Pulmonary artery endothelial cell (primary cell): ENCODE measurements at regions not wholly inside any gene's neighbourhood (a gene's known extent, or its start where the extent isn't known, plus 50 kb on each side); places are given as distances from the start of the nearest gene placed in this dataset.

Experiments used
- DNase-seq: peaks from one replicate; pipeline ENCODE4 v3.0.0-alpha.2; 2011; ENCODE audit warnings: low read depth, low spot score

DNA sequence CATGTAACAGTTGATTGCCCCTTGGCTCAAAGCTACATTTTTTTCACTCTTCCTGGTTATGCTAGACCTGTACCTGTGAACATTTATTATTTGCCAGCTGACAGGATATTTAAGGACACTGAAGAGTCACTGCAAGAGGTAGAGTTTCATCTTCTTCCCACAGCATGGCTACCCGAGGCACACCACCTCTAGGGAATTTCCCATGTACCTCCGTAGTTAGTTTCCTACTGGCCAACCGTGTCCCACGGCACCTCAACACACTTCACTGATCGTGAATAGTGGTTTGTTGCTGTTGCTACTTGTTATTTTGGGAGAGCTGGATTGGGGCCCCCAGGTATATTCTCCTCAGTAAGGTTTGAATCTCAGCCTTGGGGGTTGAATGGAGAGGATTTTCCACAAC, 648.6 kb downstream of the SEMA5A start:
- DNase-seq = no peak

DNA sequence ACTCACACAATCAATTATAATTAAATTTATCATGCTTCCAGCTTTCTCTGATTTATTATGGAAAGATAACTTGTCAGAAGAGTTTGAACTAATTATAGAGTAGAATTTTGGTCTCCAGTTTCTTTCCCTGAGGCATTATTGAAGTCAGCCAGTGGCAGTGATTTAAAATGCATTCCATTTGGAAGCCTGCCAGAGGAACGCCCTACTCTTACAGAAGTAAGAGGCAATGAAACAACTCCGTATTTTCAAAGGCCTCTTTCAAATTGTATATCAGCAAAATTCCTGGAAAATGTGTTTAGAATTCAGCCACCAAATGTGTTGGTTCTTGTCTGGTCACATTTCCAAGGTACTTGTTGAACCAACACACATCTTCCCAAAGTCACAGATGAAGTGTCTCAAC, 640.9 kb downstream of the SEMA5A start:
- no peak for DNase-seq

DNA sequence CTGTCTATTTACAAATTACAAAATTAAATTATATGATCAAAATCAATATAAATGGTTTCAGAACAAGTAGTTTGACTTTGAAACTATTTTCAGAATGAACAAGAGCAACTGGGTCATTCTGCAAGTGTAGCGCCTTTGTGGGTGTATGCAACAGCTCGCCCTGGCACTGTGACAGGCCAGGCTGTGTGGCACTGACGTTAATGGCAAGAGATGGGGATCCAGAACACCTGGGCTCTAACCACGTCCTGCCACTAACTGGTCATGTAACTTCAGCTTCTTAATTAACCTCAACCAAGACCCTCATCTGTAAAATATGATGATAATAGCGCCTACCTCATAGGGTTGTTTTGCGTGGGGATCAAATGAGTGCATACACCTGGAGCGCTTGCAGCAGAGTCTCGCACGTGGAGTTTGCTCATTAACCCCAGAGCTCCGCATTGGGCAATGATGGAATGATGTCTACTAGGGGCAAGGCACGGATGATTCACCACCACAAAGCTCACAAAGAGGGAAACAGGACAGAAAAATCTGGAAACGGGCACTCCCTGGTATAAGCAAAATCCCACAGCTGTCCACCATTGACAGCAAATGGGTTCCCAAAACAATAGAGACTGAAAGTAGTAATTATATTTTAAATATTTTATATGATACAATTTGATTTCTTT, 639.4 kb downstream of the SEMA5A start:
- DNase-seq = no peak

DNA sequence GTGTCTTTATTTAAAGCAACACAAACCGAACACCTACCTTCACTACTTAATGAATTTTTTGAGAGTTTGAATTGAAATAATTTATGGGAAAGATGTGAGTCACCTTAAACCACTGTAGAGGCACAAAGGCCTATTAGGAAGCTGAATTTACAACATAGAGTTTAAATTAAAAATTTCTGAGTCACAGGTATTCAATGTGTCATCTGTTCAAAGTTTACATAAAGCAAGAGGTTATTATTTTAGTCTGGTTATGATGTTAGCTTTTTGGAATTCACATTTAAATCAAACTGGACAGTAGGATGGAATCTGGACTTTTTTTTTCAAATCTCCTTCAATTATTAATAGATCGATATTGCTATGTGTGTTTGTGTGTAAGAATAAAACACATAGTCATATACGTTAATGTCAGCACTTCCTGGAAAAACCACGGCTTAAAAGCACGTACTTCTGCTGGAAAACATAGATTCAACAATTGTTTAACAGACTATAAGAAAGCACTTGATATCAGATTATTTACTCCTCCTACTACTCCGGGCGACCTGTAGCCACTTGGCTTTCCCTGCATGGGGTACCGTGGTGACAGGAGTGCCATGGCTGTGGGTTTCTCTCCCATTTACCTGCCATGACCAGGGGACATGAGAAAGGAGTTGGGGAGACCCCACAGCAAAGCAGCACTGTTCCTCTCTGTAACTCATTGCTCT, 638.6 kb downstream of the SEMA5A start:
- DNase-seq = no peak

DNA sequence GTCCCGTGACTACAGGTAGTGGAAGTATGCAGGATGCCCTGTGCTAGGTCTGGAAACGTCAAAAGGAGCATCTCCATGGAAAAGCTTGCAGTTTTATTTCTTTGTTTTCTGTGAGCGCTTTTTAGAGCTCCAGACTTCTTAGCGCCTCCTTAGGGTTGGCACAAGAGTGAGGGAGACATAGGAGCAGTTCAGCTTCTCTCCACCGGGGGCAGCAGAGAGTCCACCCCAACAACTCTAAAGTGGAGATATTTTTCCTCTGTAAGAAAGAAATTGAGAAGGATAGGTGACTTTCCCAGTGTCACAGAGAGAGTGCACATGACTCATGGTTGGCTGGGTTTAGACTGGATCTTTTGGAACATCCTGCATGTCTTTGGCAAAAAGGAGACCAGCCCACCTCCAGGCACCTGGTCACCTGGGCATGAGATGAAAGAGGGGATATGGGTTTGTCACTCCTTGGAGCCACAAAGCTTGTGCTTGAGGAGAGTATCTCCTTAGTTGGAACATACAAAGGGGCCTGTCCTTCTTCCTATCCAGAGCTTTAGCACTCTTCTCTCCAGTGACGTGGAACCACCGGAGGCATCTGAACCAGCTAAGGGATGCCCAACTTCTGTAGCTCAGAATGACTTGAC, 637.7 kb downstream of the SEMA5A start:
- DNase-seq = no peak

DNA sequence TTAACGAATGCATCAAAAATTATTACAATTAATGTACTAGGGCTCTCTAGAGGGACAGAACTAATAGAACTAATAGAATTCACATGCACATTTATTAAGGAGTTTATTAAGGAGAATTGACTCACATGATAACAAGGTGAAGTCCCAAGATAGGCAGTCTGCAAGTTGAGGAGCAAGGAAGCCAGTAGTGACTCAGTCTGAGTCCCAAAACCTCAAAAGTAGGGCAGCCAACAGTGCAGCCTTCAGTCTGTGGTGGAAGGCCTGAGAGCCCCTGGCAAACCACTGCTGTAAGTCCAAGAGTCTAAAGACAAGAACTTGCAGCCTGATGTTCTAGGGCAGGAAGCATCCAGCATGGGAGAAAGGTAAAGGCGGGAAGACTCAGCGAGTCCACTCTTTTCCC, 633.8 kb downstream of the SEMA5A start:
- DNase-seq = no peak

DNA sequence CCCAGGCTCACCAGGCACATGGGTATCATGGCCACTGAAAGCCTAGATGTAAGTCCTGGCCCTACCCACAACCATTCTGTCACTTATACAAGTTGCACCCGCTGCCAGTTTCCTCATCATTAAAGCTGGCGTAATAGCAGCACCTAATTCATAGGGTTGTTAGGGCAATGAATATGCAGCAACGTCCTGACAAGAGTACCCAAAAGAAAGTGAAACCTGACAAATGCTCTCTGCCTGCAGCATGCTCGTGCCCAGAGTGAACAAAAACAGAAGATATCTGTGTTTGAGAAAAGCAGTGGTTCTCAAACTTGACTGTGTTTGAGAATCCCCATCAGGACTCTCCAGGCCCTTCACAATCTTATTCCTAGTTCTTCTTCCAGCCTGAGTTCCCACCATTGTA, 632.4 kb downstream of the SEMA5A start:
- DNase-seq = no peak

DNA sequence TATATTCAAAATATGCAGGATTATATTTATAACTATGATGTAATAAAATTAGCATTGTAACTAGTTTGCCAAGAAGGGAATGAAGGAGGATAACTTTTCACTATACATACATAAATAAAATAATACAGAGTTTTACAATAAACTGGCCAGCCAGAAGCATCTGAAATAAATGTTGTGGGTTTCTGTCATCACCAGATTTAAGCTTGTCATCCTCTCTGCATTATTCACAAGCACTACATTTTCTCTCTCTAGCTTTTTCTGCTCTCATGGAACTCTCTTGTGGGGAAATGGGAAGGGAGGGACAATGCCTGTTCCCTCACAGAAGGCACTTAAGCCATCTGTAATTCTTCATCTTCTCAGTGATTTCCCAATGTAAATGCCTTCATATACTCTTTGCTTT, 626.8 kb downstream of the SEMA5A start:
- DNase-seq = no peak

DNA sequence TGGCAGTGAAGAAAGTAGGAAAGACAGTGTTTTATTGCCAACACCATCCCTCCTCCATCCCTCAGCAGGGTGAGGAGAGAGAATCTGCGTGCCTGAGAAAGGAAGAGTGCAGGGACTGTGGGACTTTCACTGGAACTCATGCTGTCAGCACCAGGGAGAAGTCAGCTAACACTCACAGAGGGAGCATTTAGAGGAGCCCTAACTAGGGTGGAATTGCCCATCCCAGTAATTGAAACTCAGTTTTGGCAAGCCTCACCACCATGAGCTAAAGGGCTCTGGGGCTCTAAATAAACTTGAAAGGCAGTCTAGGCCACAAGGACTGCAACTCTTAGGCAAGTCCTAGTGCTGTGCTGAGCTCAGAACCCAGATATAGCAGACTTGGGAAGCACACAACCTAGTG, 622.3 kb downstream of the SEMA5A start:
- DNase-seq = no peak

DNA sequence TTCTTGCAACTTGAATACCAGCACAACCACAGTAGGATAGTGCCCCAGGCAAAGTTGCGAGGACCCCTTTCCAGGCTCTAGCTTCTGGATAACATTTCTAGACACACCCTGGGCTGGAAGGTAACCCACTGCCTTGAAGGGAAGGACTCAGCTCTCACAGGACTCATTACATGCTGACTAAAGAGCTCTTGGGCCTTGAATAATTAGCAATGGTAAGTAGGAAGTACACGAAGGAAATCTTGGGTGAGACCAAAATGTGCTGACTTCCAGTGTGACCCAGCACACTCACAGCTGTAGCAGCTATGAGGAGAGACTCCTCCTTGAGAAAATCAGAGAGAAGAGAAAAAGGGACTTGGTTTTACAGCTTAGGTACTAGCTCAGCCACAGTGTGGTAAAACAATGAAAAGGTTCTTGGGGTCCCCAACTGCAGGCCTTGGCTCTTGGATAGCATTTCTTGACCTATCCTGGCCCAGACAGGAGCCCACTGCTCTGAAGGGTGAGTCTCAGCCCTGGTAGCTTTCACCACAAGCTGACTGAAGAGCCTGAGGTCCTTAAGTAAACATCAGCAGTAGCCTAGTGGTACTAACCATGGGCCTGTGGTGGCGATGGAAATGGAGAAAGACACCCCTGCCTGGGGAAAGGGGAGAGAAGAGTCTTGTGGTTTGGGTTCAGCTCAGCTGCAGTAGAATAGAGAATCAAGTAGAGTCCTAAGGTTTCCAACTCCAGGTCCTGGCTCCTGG, 621.7 kb downstream of the SEMA5A start:
- no peak for DNase-seq

DNA sequence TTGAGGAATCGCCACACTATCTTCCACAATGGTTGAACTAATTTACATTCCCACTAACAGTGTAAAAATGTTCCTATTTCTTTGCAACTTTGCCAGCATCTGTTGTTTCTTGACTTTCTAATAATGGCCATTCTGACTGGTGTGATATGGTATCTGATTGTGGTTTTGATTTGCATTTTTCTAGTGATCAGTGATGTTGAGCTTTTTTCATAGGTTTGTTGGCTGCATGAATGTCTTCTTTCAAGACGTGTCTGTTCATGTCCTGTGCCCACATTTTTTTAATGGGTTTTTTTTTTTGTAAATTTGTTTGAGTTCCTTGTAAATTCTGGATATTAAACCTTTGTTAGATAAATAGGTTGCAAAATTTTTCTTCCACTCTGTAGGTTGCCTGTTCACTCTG, 615.9 kb downstream of the SEMA5A start:
- no peak for DNase-seq

DNA sequence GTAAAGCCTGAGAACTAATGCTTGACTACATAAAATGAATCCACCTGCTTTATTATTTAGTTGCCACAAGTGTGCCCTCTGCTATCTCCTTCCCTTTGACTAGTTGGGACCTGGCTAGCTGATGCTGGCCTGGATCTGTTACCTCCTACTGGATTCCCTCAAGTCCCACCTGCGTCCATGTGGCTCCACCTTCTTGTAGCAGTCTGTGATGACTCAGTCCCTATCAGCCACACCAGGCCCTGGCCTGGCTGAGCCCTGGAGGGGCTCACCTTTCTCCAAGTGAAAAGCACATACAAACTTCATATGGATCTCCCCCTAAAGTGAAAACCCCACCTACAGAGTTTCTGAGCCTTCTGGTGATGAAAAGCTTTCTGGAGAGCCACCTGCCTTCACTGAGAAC, 611.4 kb downstream of the SEMA5A start:
- DNase-seq = no peak

DNA sequence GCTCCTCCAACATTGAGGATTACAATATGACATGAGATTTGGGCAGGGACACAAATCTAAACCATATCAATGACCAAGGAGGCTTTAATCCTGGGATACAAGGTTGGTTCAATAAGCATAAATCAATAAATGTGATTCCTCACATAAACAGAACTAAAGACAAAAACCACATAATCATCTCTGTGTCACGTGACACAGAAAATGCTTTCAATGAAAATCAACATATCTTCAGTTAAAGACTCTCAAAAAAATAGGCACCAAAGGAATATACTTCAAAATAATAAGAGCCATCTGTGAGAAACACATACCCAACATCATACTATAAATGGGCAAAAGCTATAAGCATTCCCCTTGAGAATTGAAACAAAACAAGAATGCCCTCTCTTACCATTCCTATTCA, 604.9 kb downstream of the SEMA5A start:
- DNase-seq = no peak

DNA sequence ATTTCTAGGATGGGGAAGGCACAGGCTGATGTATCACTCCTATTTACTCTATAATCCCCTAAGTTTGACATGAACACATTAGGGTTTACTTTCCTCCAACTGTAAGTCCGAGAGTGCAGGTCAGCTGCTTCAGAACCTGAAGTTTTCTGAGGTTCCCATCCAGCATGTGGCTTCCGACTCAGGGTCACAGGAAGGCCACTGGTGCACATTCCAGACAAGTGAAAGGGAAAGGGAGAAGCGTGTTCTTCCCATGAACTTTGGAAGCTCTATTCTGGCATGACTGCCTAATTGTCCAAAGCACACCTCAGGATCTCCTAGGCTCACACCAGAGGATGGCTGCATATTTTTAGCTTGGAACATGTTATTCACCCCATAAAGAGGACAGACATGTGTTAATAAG, 602.6 kb downstream of the SEMA5A start:
- DNase-seq = no peak

DNA sequence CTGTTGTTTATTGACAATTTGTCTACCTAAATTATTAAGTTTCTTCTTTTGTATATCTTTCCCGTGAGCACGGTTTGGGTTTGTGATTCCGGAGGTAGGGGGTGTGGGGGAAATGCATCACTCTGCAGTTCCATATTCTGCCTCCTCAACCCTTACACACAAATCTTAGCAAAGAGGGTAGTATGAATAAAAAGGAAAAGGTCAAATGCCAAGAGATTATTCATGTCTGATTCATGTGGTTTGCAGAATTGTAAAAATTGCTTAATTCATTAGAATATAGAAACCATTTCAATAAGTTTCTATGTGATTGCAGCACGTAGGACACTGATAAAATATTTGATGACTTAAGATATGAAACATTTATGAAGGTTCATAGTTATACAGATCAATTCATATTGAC, 601.9 kb downstream of the SEMA5A start:
- DNase-seq = no peak

DNA sequence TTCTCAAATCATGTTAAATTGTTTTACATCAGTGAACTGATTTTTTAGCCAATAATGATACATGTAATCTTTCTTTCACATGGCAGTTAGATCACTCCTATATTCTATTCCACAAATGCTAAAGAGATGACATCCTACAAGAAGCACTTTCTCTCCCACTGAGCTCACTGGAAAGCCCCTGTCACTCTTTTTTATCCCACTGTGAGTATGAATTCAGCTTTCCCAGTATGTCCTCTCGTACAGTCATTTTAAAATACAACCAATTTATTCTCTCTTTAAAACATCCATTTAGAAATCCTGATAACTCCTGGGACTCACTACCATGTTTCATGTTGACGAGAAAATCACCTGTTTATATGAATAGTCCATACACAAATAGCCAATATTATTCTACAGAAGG, 599.9 kb downstream of the SEMA5A start:
- no peak for DNase-seq

DNA sequence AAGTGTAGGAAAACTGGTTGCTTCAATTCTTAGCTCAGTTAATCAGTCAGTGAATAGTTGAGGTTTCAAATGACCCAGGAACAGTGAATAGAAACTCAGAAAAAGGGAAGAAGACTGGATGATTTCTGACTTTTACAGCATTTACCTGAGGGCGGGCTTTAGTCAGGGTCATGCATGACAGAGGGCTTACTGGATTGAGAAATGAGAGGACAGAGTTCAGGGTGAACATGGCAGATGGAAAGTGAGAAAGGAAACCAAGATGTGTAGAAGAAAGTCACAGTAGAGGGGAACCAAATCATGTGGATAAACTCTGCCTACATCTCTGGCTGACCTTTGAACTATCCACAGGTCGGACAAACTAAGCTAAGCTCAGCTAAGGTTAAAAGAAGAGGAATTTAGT, 596.0 kb downstream of the SEMA5A start:
- DNase-seq = no peak

DNA sequence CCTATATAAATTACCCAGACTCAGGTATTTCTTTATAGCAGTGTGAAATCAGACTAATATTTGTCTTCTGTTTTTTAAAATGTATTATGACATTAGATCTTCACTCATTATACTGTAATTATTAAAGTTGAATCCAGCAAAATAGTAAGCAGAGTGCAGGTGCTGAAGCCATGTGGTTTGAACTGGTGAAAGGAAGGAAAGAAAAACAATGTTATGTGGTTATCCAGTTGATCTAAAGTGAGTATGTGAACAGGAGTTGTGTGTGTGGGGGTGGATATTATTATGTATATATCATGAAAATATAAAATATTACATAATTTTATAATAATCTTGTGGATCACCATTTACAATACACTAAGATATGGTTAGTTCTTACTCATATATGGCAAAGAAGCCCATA, 593.7 kb downstream of the SEMA5A start:
- DNase-seq = no peak

DNA sequence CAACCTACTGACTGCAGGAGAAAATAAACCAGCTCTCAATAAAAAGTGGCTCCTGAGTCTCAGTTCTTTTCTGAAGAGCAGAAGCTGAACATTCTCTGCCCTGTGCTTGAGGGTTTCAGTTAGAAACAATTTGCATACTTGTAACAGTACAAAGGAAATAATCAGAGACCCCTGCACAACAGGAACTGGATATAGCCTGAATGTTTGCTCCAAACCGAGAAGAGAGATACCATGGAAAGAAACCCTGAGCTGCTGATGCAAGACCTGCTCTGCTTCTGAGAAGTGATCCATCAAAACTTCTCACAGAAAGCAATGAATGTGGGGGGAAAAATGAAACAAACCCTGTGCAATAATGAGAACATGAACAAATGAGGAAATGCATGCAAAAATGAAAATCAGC, 592.9 kb downstream of the SEMA5A start:
- DNase-seq = no peak

DNA sequence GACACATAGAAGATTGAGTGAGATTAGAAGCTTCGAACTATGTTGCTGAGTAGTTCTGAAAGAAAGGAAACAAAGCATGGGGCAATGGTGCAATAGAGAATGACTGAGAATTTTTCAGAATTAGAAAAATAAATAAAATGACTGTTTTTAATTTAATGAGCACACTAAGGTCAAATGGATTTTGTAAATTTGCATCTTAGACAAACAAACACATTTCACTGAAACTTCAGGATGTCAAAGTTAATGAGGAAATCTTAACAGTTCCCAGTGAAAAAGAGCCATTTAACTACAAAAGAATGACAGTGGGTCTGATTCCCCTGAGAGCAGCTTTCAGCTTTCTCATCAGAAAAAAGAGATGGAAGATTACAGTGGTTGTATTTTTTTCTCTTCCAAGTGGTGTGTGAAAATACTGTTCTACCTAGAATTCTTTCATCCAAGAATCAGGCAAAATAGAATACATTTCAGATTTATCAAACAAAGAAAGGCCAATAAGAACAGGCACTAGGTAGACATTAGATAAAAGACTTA, 591.9 kb downstream of the SEMA5A start:
- DNase-seq = no peak

DNA sequence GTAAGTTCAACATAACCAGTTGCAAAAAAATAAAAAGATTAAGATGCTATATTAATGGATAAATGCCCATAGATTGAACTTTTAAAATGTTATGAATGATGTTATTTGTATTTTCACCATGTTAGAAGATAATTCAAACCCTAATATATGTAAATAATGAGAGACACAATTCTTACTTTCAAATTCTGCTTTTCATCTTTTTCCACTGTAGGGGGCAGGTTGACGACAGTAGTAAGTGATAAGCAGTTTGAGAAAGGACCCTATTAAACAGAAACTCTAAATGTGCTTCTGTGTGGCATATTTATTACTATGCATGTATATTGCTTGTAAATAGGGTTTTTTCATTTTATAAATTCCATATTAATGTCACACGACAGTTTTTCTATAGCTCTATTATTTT, 591.1 kb downstream of the SEMA5A start:
- DNase-seq = no peak

DNA sequence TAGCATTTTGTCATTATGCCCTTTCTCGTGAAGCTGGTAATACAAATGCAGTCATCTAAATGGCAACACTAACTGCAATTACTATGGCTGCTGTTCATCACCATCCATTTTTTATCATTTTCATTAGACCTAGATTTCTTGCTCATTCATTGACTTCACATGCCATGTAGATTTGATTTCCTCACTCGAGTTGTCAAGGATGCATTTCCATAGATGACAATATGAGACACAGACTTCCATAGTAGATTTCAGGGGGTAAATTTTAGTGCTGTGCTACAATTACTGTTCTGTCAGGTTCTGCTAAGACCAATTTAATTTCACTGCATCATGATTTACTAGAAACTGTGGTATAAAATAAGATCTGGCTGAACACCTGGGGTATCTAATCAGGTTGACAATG, 589.2 kb downstream of the SEMA5A start:
- DNase-seq = no peak
